ENCODE measurements at regions not wholly inside any gene's neighbourhood (a gene's known extent, or its start where the extent isn't known, plus 50 kb on each side); places are given as distances from the start of the nearest gene placed in this dataset.

DNA sequence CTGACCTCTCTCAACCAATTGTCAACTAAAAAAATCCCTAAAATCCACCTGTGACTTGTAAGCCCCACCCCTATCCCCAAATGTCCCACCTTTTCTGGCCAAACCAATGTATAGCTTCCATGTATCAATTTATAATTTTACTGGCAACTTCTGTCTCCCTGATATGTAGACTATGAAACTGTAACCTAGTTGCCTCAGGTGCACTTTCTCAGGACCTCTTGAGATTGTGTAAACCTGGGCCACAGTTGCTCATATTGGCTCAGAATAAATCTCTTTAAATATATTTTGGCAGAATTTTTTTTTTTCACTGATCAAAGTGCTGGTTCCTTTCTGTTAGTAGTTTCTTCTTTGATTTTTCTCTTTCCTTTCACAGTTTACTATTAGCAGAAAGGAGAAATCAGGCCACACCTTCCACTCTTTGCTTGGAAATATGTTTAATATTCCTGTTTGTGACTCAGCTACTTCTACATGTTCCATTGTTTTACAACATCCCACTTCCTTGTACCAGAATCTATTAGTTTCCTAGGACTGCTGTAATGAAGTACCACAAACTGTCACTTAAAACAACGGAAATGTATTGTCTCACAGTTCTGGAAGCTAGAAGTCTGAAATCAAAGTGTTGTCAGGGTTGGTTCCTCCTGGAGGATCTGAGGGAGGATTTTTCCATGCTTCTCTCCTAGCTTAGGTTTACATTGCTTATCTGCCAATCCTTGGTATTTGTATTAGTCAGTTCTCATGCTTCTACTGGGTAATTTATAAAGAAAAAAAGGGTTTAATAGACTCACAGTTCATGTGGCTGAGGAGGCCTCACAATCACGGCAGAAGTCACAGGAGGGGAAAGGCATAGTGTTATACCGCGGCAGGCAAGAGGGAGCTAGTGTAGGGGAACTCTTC lies 801.2 kb upstream of the ARPP21 start:
- no peak for TF ChIP-seq CTCF (IDR thresholded peaks at IDR 0.05)
- no peak for TF ChIP-seq EZH2 (IDR thresholded peaks at IDR 0.05; ENCODE audit: borderline replicate concordance, insufficient read depth, low read depth, low read length, poor library complexity, severe bottlenecking)
